GM18498 (cell line): ENCODE measurements at regions not wholly inside any gene's neighbourhood (a gene's known extent, or its start where the extent isn't known, plus 50 kb on each side); places are given as distances from the start of the nearest gene placed in this dataset.
"Not testable (repeated sequence)": the region's sequence is repeated elsewhere in the genome, so short reads cannot be mapped to it uniquely, and the experiment has no call there.

Experiments
- ATAC-seq: cut with Tn5 transposase; IDR thresholded peaks from one replicate; pipeline ENCODE4 v1.9.1; 2021; ENCODE audit warnings: mild to moderate bottlenecking, moderate library complexity; ENCODE audit not compliant: unreplicated experiment

GRCh38 chr1:116850436-116850835, 59.3 kb upstream of the PTGFRN start:
- no peak for ATAC-seq

- not testable (repeated sequence) for ATAC-seq
Observed at GRCh38 chr1:116851189-116851588, 58.5 kb upstream of the PTGFRN start.

GRCh38 chr1:116851846-116852245, 57.9 kb upstream of the PTGFRN start:
- no peak for ATAC-seq

- no peak for ATAC-seq
Observed at GRCh38 chr1:116852367-116852766, 57.3 kb upstream of the PTGFRN start.

GRCh38 chr1:116852910-116853309, 56.8 kb upstream of the PTGFRN start:
- ATAC-seq: no peak

- ATAC-seq: no peak
Observed at GRCh38 chr1:116853680-116854402, 55.9 kb upstream of the PTGFRN start.

- ATAC-seq: no peak
Observed at GRCh38 chr1:116854403-116854690, 55.4 kb upstream of the PTGFRN start.

GRCh38 chr1:116854716-116855115, 55.0 kb upstream of the PTGFRN start:
- ATAC-seq: no peak

- ATAC-seq: no peak
Observed at GRCh38 chr1:116855191-116855619, 54.5 kb upstream of the PTGFRN start.

- ATAC-seq: no peak
Observed at GRCh38 chr1:116855773-116856201, 53.9 kb upstream of the PTGFRN start.

- no peak for ATAC-seq
Observed at GRCh38 chr1:116856312-116856711, 53.4 kb upstream of the PTGFRN start.

GRCh38 chr1:116857092-116857491, 52.6 kb upstream of the PTGFRN start:
- ATAC-seq: no peak
